Endothelial cell (in vitro differentiated cells): ENCODE measurements at regions not wholly inside any gene's neighbourhood (a gene's known extent, or its start where the extent isn't known, plus 50 kb on each side); places are given as distances from the start of the nearest gene placed in this dataset.

ENCODE experiments used
- DNase-seq: peaks from one replicate; pipeline ENCODE4 v3.0.0; 2021; ENCODE audit warnings: low spot score
- H3K27ac Mint-ChIP-seq: one replicate; pipeline ENCODE4 v1.8.0; 2021; ENCODE audit warnings: mixed read lengths, inconsistent platforms; ENCODE audit not compliant: unreplicated experiment
- H3K27me3 Mint-ChIP-seq: one replicate; pipeline ENCODE4 v1.8.0; 2021; ENCODE audit warnings: mild to moderate bottlenecking, moderate library complexity, mixed read lengths, inconsistent platforms; ENCODE audit not compliant: unreplicated experiment
- H3K36me3 Mint-ChIP-seq: one replicate; pipeline ENCODE4 v1.8.0; 2021; ENCODE audit warnings: mild to moderate bottlenecking, low read depth, mixed read lengths, inconsistent platforms; ENCODE audit not compliant: unreplicated experiment
- H3K4me1 Mint-ChIP-seq: one replicate; pipeline ENCODE4 v1.8.0; 2021; ENCODE audit warnings: mild to moderate bottlenecking, mixed read lengths, inconsistent platforms; ENCODE audit not compliant: unreplicated experiment
- H3K4me3 Mint-ChIP-seq: one replicate; pipeline ENCODE4 v1.8.0; 2021; ENCODE audit warnings: mild to moderate bottlenecking, mixed read lengths, inconsistent platforms; ENCODE audit not compliant: unreplicated experiment
- H3K9me3 Mint-ChIP-seq: one replicate; pipeline ENCODE4 v1.8.0; 2021; ENCODE audit warnings: mixed read lengths, inconsistent platforms; ENCODE audit not compliant: unreplicated experiment
- TF ChIP-seq, protein P1 (sequence below): fragments of 200-600 bp; sonication (generic); IDR thresholded peaks from one replicate; pipeline ENCODE4 v1.5.0; 2021; ENCODE audit warnings: antibody characterized with exemption; ENCODE audit not compliant: unreplicated experiment

- H3K27me3 Mint-ChIP-seq: peaks cover 2% of the 10 kb centered on the region
- TF ChIP-seq, protein P1, sequence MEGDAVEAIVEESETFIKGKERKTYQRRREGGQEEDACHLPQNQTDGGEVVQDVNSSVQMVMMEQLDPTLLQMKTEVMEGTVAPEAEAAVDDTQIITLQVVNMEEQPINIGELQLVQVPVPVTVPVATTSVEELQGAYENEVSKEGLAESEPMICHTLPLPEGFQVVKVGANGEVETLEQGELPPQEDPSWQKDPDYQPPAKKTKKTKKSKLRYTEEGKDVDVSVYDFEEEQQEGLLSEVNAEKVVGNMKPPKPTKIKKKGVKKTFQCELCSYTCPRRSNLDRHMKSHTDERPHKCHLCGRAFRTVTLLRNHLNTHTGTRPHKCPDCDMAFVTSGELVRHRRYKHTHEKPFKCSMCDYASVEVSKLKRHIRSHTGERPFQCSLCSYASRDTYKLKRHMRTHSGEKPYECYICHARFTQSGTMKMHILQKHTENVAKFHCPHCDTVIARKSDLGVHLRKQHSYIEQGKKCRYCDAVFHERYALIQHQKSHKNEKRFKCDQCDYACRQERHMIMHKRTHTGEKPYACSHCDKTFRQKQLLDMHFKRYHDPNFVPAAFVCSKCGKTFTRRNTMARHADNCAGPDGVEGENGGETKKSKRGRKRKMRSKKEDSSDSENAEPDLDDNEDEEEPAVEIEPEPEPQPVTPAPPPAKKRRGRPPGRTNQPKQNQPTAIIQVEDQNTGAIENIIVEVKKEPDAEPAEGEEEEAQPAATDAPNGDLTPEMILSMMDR: no peak
- no peak for DNase-seq
- no peaks in the 10 kb centered on the region for H3K4me1 Mint-ChIP-seq
- H3K27ac Mint-ChIP-seq: no peak overlapping the region
- H3K9me3 Mint-ChIP-seq: no peaks in the 10 kb centered on the region
- no peak overlapping the region for H3K4me3 Mint-ChIP-seq
- no peaks in the 10 kb centered on the region for H3K36me3 Mint-ChIP-seq
Observed at GRCh38 chr13:21813110-21813509, 142.2 kb downstream of the FGF9 start.

DNA sequence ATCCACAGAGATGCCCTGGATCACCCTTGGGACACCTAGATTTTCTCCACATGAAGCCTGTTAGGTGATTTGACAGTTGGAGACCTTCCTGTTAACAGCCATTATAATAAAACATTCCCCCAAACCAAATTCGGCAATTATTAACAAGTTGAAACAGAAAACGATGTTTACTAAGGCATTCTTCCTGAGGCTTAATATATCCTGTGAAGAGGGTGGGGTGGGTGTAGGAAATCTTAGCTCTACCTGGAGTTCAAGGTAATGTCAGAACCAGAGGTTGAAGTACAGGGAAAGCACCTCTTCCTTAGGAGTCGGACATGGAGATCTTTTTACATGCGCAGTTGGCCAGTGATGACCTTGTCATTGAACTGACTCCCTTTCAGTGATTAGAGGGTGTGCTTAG, 143.0 kb downstream of the FGF9 start:
- TF ChIP-seq, protein P1: no peak
- Mint-ChIP-seq H3K4me1 (no peaks in the 10 kb centered on the region), H3K9me3 (peaks cover 3% of the 10 kb centered on the region), H3K36me3 (no peaks in the 10 kb centered on the region), H3K27me3 (peaks cover 2% of the 10 kb centered on the region), H3K27ac (no peak overlapping the region), H3K4me3 (no peak overlapping the region)
- DNase-seq: no peak

DNA sequence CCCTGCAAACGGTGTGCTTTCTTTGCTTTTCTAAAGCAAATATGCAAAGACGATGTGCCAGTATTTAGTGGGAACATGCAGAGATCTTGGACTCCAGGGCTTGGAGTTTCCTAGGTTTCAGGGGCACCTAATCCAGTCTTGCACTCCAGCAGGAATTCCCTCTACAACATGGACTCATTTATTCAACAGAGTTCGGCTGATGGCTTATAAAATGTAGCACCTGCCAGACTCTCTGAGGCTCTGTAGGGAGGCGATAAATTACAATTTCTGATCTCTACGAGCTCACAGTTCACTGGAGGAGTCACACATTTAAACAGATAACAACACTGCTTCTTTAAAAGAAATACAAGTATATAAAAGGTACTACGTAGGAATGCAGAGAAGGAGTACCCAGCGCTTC, 143.7 kb downstream of the FGF9 start:
- TF ChIP-seq, protein P1: no peak
- no peak for DNase-seq
- Mint-ChIP-seq H3K36me3 (no peaks in the 10 kb centered on the region), H3K27me3 (peaks cover 2% of the 10 kb centered on the region), H3K9me3 (peaks cover 3% of the 10 kb centered on the region), H3K4me1 (no peaks in the 10 kb centered on the region), H3K4me3 (no peak overlapping the region), H3K27ac (no peak overlapping the region)

- DNase-seq: no peak
- Mint-ChIP-seq H3K4me3 (no peak overlapping the region), H3K36me3 (no peaks in the 10 kb centered on the region), H3K27ac (no peak overlapping the region), H3K27me3 (no peaks in the 10 kb centered on the region), H3K4me1 (peaks cover 4% of the 10 kb centered on the region), H3K9me3 (peaks cover 3% of the 10 kb centered on the region)
- TF ChIP-seq, protein P1: no peak
Observed at GRCh38 chr13:21817878-21818277, 147.0 kb downstream of the FGF9 start.

DNA sequence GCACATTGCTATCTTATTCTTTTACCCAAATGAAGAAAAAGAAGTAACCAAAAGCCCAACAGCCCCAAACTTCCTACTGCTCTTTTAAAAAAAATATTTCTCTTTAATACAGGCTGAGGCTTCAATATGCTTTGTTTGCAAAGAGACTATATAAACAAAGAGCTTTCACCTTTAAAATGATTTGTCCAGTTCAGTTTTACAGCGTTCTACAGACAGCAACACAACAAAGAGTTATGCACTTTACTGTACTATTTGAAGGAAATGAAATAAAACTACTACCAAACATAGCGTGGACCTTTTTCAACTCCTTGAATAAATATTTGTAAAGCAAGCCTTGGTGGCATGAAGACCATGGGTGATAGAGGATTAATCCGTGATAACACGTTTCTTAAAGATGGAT, 151.2 kb downstream of the FGF9 start:
- Mint-ChIP-seq H3K9me3 (peaks cover 3% of the 10 kb centered on the region), H3K27ac (no peak overlapping the region), H3K4me1 (peaks cover 8% of the 10 kb centered on the region), H3K27me3 (no peaks in the 10 kb centered on the region), H3K4me3 (no peak overlapping the region), H3K36me3 (no peaks in the 10 kb centered on the region)
- TF ChIP-seq, protein P1: no peak
- DNase-seq: no peak
